Stomach smooth muscle (tissue), 2 donors: ENCODE measurements at regions not wholly inside any gene's neighbourhood (a gene's known extent, or its start where the extent isn't known, plus 50 kb on each side); places are given as distances from the start of the nearest gene placed in this dataset.
"Not testable (repeated sequence)": the region's sequence is repeated elsewhere in the genome, so short reads cannot be mapped to it uniquely, and the experiment has no call there.

ENCODE experiments used
- H3K27ac ChIP-seq: one replicate; pipeline ENCODE4 v1.7.0; 2013; ENCODE audit warnings: mild to moderate bottlenecking, low read length, inconsistent platforms
- H3K27me3 ChIP-seq, 2 donors: one replicate each; pipeline ENCODE4 v1.7.0; 2013; ENCODE audit warnings: low read length in 2 of 2; ENCODE audit not compliant: insufficient read depth in 2 of 2, control insufficient read depth in 1 of 2
- H3K36me3 ChIP-seq, 2 donors: one replicate each; pipeline ENCODE4 v1.7.0; 2013; ENCODE audit warnings: low read length in 2 of 2; ENCODE audit not compliant: control insufficient read depth in 2 of 2, insufficient read depth in 2 of 2
- H3K4me1 ChIP-seq: one replicate; pipeline ENCODE4 v1.7.0; 2013; ENCODE audit warnings: low read length; ENCODE audit not compliant: control insufficient read depth, insufficient read depth
- H3K4me3 ChIP-seq, 2 donors: one replicate each; pipeline ENCODE4 v1.7.0; 2013; ENCODE audit warnings: low read length in 2 of 2
- H3K9ac ChIP-seq, 2 donors: one replicate each; pipeline ENCODE4 v1.7.0; 2013; ENCODE audit warnings: low read length in 2 of 2, mild to moderate bottlenecking in 1 of 2
- H3K9me3 ChIP-seq, 2 donors: one replicate each; pipeline ENCODE4 v1.7.0; 2013; ENCODE audit warnings: low read length in 2 of 2; ENCODE audit not compliant: control insufficient read depth in 2 of 2
- donor health status: healthy.
- donor health status: Pancreatic carcinoma.

DNA sequence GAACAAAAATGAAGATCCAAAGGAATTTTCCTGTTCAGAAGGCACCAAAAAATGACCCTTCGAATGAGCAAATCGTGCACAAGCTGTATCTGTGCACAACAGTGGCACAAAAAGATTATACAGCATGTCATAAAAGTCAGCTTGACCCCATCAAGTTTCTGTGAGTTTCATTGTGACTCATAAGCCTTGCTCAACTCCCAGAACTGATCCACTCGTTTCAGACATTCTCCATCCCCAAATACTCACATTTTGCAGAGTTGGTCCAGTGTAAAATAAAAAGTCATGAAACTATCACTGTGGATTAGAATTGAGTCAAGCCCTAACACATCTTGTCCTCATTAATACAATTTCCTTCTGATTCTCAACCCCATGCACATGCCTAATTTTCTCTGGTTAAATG, 174.7 kb upstream of the PKN2 start:
- no peak overlapping the region for H3K9ac ChIP-seq
- H3K4me1 ChIP-seq = no peaks in the 10 kb centered on the region
- H3K4me3 ChIP-seq = no peak overlapping the region
- H3K27ac ChIP-seq = no peak overlapping the region
- no peaks in the 10 kb centered on the region for H3K27me3 ChIP-seq
- H3K9me3 ChIP-seq = no peaks in the 10 kb centered on the region
- no peaks in the 10 kb centered on the region for H3K36me3 ChIP-seq

DNA sequence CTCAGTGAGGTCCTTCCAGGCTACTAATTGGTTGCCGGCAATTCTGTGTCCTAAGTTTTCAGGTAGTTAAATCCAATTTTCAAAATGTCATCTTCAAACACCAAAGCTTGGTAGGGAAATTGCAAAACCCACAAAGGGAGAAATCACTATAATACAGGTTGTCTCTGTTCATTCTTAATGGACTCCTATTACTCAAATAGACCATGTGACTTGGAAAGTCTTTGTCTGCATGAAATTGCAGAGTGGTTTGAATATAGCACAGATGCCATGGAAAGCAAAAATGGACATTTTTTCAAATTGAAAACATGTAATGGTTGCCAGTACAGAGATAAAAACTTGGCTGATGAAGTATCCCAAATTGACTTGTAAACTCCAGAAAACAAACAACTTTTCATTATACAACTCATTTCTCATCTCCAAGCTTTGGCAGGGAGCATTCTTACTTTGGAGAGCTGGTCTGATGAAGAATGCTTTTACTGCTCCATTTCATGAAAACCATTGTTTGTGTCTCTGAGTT, 169.5 kb upstream of the PKN2 start:
- H3K4me3 ChIP-seq = no peak overlapping the region
- no peaks in the 10 kb centered on the region for H3K27me3 ChIP-seq
- no peaks in the 10 kb centered on the region for H3K36me3 ChIP-seq
- no peaks in the 10 kb centered on the region for H3K9me3 ChIP-seq
- no peak overlapping the region for H3K27ac ChIP-seq
- H3K4me1 ChIP-seq = peaks cover 4% of the 10 kb centered on the region
- H3K9ac ChIP-seq = no peak overlapping the region

DNA sequence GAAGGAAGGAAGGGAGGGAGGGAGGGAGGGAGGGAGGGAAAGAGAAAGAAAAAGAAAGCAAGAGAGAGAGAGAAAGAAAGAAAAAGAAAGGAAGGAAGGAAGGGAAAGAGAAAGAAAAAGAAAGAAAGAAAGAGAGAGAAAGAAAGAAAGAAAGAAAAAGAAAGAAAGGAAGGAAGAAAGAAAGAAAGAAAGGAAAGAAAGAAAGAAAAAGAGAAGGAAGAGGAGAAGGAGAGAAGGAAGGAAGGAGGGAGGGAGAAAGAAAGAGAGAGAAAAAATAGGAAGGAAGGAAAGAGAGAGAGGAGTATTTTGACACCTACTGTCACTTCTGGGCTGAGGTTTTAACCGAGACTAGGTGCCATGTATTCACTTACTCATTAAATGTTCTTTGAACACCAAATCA, 166.6 kb upstream of the PKN2 start:
- not testable (repeated sequence) for H3K4me3 ChIP-seq, H3K9me3 ChIP-seq, H3K36me3 ChIP-seq, H3K27me3 ChIP-seq, H3K4me1 ChIP-seq, H3K9ac ChIP-seq, H3K27ac ChIP-seq

DNA sequence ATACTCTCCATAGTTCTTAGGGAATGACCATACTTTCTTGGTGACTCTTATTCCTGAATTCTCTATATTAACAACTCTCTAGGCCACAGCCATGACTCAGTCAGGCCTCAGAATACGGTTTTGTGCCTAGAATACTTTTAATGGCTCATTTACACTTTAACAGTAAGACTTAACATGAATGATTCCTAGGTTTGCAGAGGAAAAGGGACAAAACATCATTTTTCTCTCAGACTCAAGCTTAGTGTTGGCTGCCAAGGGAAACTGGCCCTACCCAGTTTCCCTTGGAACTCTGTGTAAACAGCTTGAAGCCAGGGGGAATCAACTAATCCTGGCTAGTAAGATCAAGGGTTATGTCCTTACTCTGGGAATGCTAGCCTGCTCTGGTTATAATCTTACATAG, 164.9 kb upstream of the PKN2 start:
- Histone ChIP-seq H3K36me3 (no peaks in the 10 kb centered on the region), H3K27me3 (no peaks in the 10 kb centered on the region), H3K4me3 (no peak overlapping the region), H3K4me1 (peaks cover 4% of the 10 kb centered on the region), H3K9me3 (no peaks in the 10 kb centered on the region), H3K9ac (no peak overlapping the region), H3K27ac (peak overlapping the region; percentile 47)

DNA sequence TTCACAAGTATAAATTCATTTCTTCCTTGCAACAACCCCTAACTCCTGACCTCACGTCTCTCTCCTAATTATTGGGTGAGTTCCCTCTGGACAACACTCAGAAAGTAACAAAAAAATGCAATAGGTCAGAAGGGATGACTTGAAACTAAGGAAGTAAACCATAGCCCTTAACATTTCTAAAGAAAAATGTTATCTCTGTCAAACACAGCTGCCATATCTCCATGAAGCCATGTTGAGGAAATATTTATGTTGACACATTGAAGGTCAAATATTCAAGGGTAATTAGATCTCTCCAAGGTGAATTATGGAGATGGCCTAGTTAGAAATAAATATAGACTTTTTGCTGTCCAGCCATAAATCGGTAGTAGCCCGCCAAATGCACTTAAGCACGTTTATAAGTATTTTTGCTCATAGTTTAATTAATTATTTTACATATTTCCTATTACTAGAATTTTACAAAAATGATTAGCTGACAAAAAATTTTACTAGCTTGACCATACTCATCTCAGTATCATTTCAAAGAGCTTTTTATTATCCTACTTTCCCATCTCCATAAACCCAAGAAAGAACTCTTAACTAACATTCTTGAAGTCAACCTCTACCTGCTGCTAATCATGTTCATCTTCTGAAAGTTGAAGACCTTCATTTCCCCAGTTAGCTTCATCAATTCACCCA, 160.1 kb upstream of the PKN2 start:
- H3K9ac ChIP-seq = no peak overlapping the region
- no peaks in the 10 kb centered on the region for H3K9me3 ChIP-seq
- no peak overlapping the region for H3K27ac ChIP-seq
- H3K27me3 ChIP-seq = no peaks in the 10 kb centered on the region
- H3K36me3 ChIP-seq = no peaks in the 10 kb centered on the region
- H3K4me1 ChIP-seq = no peaks in the 10 kb centered on the region
- H3K4me3 ChIP-seq = no peak overlapping the region

DNA sequence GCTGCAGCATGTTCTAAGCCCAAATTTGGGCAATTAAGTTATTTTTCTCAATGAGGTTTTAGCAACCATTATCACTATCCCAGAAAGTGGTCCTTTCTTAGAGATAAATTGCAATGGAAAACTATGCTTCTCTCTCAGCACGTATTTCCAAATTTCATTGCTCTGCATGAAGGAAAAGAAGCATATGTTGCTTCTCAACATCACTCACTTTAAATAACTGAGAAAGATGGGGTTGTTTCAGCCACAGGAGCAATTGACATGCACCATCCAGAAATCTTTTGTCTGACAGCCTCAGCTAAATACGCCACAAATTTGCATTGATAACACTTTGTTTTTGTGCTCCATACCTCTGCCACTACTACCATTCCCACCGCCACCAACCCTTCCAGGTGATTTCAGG, 157.6 kb upstream of the PKN2 start:
- no peaks in the 10 kb centered on the region for H3K9me3 ChIP-seq
- H3K4me3 ChIP-seq = no peak overlapping the region
- H3K27ac ChIP-seq = no peak overlapping the region
- no peaks in the 10 kb centered on the region for H3K27me3 ChIP-seq
- H3K9ac ChIP-seq = no peak overlapping the region
- no peaks in the 10 kb centered on the region for H3K36me3 ChIP-seq
- H3K4me1 ChIP-seq = no peaks in the 10 kb centered on the region

DNA sequence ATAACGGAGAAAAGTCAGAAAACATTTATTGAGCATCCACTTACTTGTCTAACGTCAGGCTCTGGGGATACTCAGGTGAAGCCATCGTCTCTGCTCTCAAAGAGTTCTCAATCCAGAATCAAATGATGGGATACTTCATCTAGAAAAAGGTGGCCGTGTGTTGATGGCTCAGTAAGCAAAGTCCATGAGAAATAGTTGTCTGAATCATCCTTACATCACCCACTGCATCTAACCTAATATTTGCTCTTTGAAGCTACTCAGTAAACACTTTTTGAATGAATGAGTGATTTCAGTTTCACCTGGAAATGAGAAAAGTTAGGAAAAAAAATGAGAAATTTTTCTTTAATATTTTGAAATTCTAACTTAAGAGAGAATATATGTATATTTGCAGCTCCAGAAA, 155.3 kb upstream of the PKN2 start:
- Histone ChIP-seq H3K27ac (no peak overlapping the region), H3K36me3 (no peaks in the 10 kb centered on the region), H3K4me1 (peaks cover 8% of the 10 kb centered on the region), H3K9ac (no peak overlapping the region), H3K27me3 (no peaks in the 10 kb centered on the region), H3K4me3 (no peak overlapping the region), H3K9me3 (no peaks in the 10 kb centered on the region)

DNA sequence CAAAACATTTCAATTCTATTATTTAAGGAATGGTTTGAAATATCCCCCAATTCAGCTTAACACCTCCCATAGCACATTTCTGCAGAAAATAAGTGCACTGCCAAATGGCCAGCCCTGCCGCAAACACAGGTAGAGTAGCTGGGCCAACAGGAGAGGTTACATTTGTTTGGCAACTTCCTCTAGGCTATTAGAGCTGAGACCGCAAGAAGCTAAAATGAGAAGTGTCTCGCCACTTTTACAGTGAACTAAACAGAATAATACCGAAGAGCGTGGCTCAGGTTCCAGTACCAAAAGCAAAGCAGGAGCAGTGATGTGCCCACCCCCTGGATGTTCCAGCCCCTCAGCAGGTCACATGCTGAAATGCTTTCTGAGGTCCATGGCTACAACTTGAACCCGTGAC, 154.5 kb upstream of the PKN2 start:
- H3K36me3 ChIP-seq = no peaks in the 10 kb centered on the region

DNA sequence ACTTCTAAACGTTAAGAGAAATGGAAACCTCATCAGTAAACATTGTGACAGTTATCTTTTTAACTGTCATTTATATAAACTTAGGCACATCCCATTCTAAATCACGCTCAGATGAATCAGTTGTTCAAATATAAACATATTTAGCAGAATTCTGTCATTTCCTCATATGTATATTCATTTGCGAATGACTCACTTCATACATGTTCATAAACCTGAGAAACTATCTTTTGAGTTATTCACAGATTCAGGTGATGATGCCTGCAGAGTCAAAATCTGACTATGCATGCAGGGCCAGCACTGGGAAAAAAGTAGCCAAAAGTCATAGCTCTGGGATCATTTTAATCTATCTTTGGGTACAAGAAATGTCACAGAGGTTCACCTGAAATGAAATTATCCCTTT, 153.8 kb upstream of the PKN2 start:
- no peak overlapping the region for H3K4me3 ChIP-seq
- H3K36me3 ChIP-seq = no peaks in the 10 kb centered on the region
- H3K9ac ChIP-seq = no peak overlapping the region
- no peak overlapping the region for H3K27ac ChIP-seq
- no peaks in the 10 kb centered on the region for H3K27me3 ChIP-seq
- peaks cover 8% of the 10 kb centered on the region for H3K4me1 ChIP-seq
- H3K9me3 ChIP-seq = no peaks in the 10 kb centered on the region

More for the DNA sequence above, 154.5 kb upstream of the PKN2 start:
- peaks cover 8% of the 10 kb centered on the region for H3K4me1 ChIP-seq
- H3K27ac ChIP-seq = no peak overlapping the region
- H3K27me3 ChIP-seq = no peaks in the 10 kb centered on the region
- no peak overlapping the region for H3K9ac ChIP-seq
- H3K9me3 ChIP-seq = no peaks in the 10 kb centered on the region
- no peak overlapping the region for H3K4me3 ChIP-seq

DNA sequence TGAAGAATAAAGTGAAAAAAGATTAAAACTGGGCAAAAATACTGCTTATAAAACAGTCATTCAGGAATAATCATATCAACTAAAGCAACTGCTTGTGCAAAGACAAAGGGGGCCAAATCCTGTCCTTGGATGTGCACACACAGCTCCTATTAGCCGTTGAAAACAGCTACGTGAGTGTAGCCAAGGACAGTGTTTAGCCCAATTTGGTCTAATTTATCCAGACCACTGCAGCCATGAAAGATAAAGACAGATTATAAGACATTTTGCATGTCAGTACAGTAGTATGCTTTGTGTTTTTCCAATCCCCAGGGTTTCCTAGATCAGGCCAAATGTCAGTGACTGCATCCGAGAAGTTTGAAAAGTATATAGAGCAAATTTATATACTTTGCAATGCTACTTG, 146.3 kb upstream of the PKN2 start:
- Histone ChIP-seq H3K9me3 (no peaks in the 10 kb centered on the region), H3K9ac (no peak overlapping the region), H3K27me3 (no peaks in the 10 kb centered on the region), H3K4me3 (peak overlapping the region in 1 of 2 donors; percentile 21), H3K27ac (no peak overlapping the region), H3K36me3 (no peaks in the 10 kb centered on the region), H3K4me1 (peaks cover 4% of the 10 kb centered on the region)

DNA sequence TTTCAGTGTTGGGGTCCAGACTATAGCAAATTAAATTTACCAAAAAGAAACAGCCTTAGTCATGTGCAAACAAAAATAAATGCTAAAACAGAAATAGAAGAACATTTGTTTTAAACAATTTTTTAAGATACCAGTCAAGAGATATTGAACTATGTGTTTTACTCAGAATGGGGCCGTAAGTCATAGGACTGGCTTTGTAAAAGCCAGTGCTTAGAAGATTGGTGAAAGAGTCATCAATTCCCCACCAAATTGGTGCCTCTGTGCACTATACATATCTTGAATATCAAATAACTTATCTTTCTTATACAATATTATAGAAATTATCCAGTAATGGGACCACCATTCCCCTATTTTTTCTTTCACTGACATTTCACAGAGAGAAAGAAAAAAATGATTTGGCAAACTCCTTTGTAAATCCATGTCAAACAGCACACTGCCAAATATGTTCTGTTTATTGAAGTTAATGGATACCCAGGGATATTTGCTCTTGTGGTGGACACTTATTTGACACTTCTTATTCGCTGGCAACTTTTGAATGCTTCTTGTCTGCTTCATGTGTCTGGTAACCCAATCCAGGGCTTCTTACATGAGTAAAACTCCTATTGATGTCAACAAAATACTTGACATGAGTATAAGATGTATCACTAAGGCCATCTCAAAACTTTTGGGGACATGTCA, 145.7 kb upstream of the PKN2 start:
- H3K36me3 ChIP-seq = no peaks in the 10 kb centered on the region
- H3K9me3 ChIP-seq = no peaks in the 10 kb centered on the region
- H3K4me1 ChIP-seq = peaks cover 3% of the 10 kb centered on the region
- no peak overlapping the region for H3K27ac ChIP-seq
- no peaks in the 10 kb centered on the region for H3K27me3 ChIP-seq
- H3K9ac ChIP-seq = no peak overlapping the region
- no peak overlapping the region for H3K4me3 ChIP-seq
